Ramos (cell line): ENCODE measurements at regions not wholly inside any gene's neighbourhood (a gene's known extent, or its start where the extent isn't known, plus 50 kb on each side); places are given as distances from the start of the nearest gene placed in this dataset.

Experiments used
- in situ Hi-C: fragments of 300-500 bp; cut with MboI; formaldehyde crosslinking; loops from one replicate; pipeline ENCODE4 v1.14.3; 2022; ENCODE audit warnings: low sequenced_read_pairs; ENCODE audit not compliant: unreplicated experiment

- in situ Hi-C loops, result no loop called here
These were observed 779.7 kb downstream of the USP25 start for GRCh38 chr21:16509476-16509875.

DNA sequence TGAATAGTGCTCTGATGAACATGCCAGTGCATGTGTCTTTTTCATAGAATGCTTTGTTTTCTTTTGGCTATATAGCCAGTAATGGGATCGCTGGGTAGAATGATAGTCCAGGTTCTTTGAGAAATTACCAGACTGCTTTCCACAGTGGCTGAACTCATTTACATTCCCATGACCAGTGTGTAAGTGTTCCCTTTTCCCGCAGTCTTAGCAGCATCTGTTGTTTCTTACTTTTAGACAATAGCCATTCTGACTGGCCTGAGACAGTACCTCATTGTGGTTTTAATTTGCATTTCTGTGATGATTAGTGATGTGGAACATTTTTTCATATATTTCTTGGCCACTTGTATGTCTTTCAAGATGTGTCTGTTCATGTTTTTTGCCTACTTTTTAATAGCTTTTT is 784.5 kb downstream of the USP25 start:
- in situ Hi-C loops, result no loop called here

GRCh38 chr21:16517383-16517782 is 787.6 kb downstream of the USP25 start:
- in situ Hi-C loops, result no loop called here

DNA sequence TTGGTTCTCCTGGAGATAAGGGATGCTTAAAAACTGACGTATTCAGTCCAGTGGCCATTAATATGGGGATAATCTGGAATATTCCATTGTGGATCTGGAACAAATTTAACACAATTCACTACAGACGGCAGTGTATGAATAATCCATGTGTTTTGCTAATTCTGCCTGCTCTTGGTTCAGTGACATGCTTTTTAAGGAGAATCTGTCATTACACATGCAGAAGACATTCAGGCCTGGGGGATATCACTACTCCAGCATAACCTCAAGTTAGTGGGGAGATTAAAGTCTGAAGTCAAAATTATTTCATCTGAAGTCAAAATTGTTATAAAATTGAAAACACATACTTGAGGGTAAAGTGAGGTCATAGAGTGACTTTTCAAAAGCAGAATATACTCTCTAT is 789.3 kb downstream of the USP25 start:
- in situ Hi-C loops, result no loop called here

- in situ Hi-C loops, result no loop called here
These were observed 789.9 kb downstream of the USP25 start for GRCh38 chr21:16519644-16520043.

DNA sequence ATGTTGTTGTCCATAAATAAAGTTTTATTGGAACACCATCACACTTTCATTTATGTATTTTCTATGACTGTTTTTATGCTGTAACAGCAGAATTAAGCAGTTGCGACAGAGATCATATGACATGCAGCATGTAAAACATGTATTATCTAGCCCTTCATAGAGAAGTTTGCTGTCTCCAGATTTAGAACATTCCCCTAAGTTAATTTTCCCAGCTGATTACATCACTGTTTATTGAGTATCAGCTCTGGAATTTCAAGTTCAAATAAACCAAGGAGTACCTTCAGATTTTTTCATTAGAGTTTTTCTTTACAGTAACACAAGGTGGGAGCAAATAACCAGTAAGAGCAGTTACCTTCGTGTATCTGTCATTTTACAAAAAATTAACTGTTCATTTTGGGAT is 792.8 kb downstream of the USP25 start:
- in situ Hi-C loops, result no loop called here

GRCh38 chr21:16530656-16531055 is 800.9 kb downstream of the USP25 start:
- in situ Hi-C loops, result no loop called here

GRCh38 chr21:16532840-16533239 is 803.1 kb downstream of the USP25 start:
- in situ Hi-C loops, result no loop called here

GRCh38 chr21:16533692-16534407 is 804.1 kb downstream of the USP25 start:
- in situ Hi-C loops, result no loop called here

DNA sequence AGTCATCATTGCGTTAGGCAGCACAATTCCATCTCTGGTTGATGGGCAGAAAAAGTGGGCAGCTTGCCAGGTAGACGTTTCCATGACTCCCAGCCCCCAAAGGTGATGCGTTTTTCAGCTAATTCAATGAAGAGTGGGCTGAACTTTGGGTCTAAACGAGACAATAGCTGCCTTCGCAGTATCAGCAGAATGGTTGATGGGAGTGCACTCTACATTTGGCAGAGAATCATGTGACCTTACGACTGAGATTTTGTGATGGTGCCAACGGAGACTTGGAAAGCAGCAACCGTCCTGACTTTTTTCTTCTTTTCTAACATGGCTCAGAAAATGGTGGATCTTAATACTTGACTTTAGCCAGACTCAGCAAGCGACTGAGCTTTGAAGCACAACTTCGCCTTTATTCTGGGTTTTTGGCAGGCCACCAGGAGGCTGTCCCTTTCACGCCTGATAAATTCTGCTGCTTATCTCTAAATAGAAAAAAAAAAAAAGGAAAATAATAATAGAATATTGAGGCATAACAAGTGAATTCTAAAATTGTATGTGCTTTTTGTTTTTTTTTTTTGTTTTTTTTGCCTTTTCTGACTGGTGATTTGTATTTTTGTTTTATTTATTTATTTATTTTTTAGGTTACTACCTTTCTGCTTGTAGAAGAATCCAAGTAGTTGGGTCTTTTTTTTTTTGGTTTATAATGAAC is 804.8 kb downstream of the USP25 start:
- in situ Hi-C loops, result no loop called here

DNA sequence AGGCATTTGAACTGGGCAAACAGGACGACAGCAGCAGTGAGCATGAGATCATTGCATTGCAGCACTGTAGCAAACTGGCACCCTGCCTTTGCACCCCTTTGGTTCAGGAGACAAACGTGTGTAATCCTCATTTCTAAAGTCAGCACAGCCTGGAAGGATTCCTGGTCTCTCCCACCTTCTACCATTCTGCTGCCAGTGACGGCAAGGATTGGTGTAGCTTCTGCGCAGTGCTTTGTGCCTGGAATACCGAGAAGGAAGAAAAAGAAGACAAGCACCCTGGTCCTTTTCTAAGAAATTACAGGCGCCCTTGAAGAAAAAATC is 805.3 kb downstream of the USP25 start:
- in situ Hi-C loops, result no loop called here

- in situ Hi-C loops, result no loop called here
These were observed 805.8 kb downstream of the USP25 start for GRCh38 chr21:16535626-16536025.

DNA sequence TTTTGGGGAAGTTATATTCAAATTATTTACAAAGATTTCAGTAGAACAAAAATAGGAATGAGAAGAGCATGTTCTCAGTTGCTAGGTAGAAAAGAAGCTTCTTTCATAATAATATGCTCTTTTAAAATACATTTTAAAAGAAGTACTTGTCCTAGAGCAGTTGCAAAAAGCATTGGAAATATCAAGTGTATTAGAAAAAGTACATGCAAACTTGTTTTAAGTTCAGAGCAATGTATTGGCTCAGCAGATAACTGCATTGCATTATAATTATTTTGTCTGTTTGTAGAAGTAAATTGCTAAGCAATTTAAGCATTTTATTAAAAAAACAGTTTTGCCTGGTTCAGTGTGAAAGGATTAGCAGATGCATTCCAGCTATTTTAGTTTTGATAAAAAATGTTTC is 806.4 kb downstream of the USP25 start:
- in situ Hi-C loops, result no loop called here

- in situ Hi-C loops, result no loop called here
These were observed 807.1 kb downstream of the USP25 start for GRCh38 chr21:16536643-16537434.

GRCh38 chr21:16537501-16537900 is 807.7 kb downstream of the USP25 start:
- in situ Hi-C loops, result no loop called here

DNA sequence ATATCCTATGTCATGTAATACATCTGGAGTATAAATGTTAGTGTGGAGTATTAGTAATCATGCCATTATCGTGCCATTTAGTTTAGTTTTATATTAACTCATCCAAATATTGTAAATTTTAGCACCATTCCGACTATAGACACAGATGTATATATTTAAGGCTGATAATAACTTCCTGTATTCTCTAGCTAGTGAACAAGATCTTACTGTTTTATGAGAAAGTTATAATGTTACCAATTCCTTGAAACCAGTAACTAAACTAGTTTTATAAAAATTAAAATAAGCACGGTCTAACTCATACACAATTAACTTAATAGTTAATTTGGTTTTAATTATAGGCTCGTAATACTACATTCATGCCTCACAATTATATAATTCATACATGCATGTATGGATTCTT is 808.6 kb downstream of the USP25 start:
- in situ Hi-C loops, result no loop called here

- in situ Hi-C loops, result no loop called here
These were observed 809.2 kb downstream of the USP25 start for GRCh38 chr21:16538936-16539440.

DNA sequence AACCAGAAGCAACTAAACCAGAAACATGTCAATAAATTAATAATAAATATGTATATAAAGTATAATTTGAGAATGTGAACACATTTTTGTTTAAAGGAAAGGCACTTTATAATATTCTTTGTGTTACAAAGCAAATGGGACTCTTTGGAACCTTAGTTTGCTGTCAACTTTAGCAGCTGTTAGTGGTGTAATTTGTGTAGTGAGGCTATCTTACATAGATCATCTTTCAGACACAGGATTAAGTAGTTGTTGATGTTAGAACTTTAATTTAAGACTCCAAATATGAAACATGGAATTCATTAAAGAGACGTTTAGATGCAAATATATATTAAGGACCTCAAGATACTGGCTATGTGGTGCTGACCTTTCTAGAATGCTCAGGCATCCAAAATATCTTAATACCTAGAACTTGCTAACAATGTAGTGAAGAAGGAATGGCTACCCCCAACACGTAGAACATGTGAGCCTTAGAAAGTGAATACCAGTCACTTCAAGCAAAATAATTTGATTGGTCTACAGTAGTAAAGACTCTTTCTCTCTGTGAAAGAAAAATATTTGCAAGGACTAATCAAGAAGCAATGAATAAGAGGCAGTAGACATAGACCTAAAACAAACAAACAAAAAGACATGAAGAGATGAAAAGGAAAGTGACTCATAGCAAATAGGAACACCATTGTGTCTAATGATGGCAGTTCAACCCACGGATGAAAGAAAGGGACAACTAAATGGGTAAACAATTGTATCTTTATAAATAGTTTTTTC is 811.4 kb downstream of the USP25 start:
- in situ Hi-C loops, result no loop called here

- in situ Hi-C loops, result no loop called here
These were observed 820.3 kb downstream of the USP25 start for GRCh38 chr21:16550118-16550517.

DNA sequence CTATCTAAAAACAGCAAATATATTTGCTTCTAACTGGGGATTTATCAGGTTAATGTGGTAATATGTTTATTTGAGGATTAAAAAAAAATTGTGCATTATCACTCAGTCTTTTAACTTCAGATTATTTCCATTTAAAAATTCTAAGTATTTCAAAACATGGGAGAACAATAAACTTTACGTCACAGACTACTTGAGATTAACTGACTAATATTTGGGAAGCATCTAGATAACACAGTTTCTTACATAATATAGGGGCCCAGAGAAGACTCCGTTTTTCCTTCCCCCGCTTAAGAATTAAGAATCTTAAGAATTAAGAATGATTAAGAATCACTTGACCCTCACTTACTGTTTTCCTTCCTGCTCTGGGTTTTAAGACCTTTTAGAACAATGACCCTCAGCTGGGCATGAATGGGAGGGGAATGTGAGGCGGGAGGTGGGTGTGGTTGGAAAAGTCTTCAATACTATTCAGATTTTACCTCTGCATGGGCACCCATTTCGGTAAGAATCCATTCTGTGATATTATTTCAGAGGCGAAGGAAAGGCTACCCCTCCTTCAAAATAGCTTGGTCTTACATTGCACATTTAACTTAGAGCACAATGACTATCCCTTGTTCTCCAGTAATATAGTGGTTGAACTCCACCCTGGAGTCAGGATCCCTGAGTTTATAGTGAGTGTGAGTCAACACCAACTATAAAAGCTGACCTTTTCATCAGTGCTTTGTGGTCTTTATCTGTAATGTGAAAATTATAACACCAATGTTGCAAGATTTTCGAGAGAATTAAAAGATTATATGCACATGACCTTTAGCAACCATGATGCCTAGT is 821.3 kb downstream of the USP25 start:
- in situ Hi-C loops, result no loop called here
